Anterior cingulate cortex (tissue), 58 donors: ENCODE measurements at regions not wholly inside any gene's neighbourhood (a gene's known extent, or its start where the extent isn't known, plus 50 kb on each side); places are given as distances from the start of the nearest gene placed in this dataset.

Experiments
- DNase-seq, 58 donors: peaks; one replicate each; lab custom pipeline; 2025; lab: John Stamatoyannopoulos, UW

GRCh38 chr3:459311-459670 is 262.7 kb downstream of the CHL1 start:
- peak in 7 of 58 donors; percentile 5 to 43 (median 21) for DNase-seq

GRCh38 chr3:461006-461405 is 264.4 kb downstream of the CHL1 start:
- no peak for DNase-seq

GRCh38 chr3:462851-463250 is 266.3 kb downstream of the CHL1 start:
- DNase-seq: no peak

- peak in 6 of 58 donors; percentile 0 to 35 (median 10) for DNase-seq
Observed at GRCh38 chr3:463252-464192, 267.0 kb downstream of the CHL1 start.

- DNase-seq: no peak
Observed at GRCh38 chr3:464255-464654, 267.7 kb downstream of the CHL1 start.

- DNase-seq: peak in 2 of 58 donors; percentile 2 to 6
Observed at GRCh38 chr3:468172-468571, 271.6 kb downstream of the CHL1 start.

- no peak for DNase-seq
Observed at GRCh38 chr3:473033-473800, 276.7 kb downstream of the CHL1 start.

GRCh38 chr3:474828-475227 is 278.3 kb downstream of the CHL1 start:
- DNase-seq: no peak

- no peak for DNase-seq
Observed at GRCh38 chr3:480070-480469, 283.5 kb downstream of the CHL1 start.

- DNase-seq: no peak
Observed at GRCh38 chr3:481111-481510, 284.5 kb downstream of the CHL1 start.

- no peak for DNase-seq
Observed at GRCh38 chr3:481680-482079, 285.1 kb downstream of the CHL1 start.

GRCh38 chr3:482479-482878 is 285.9 kb downstream of the CHL1 start:
- DNase-seq: no peak

GRCh38 chr3:484341-484740 is 287.8 kb downstream of the CHL1 start:
- no peak for DNase-seq

GRCh38 chr3:487614-488013 is 291.1 kb downstream of the CHL1 start:
- no peak for DNase-seq

GRCh38 chr3:492586-493316 is 296.2 kb downstream of the CHL1 start:
- no peak for DNase-seq

GRCh38 chr3:494190-494589 is 297.6 kb downstream of the CHL1 start:
- DNase-seq: no peak

GRCh38 chr3:498487-498886 is 301.9 kb downstream of the CHL1 start:
- DNase-seq: no peak

GRCh38 chr3:499001-499761 is 302.6 kb downstream of the CHL1 start:
- DNase-seq: no peak

GRCh38 chr3:502486-502885 is 305.9 kb downstream of the CHL1 start:
- no peak for DNase-seq

GRCh38 chr3:513301-513700 is 316.7 kb downstream of the CHL1 start:
- DNase-seq: no peak
